Right atrium auricular region (tissue), 2 donors: ENCODE measurements at regions not wholly inside any gene's neighbourhood (a gene's known extent, or its start where the extent isn't known, plus 50 kb on each side); places are given as distances from the start of the nearest gene placed in this dataset.
"Not testable (repeated sequence)": the region's sequence is repeated elsewhere in the genome, so short reads cannot be mapped to it uniquely, and the experiment has no call there.

ENCODE experiments used
- DNase-seq: peaks from one replicate; pipeline ENCODE4 v3.0.0-alpha.2; 2019; ENCODE audit warnings: low spot score
- H3K27ac ChIP-seq, 2 donors: fragments of 200-600 bp; sonication (generic); 1 replicate in 1 of 2; 2 replicates in 1 of 2; pipeline ENCODE4 v1.5.1; 2016 to 2019
- H3K27me3 ChIP-seq, 2 donors: fragments of 200-600 bp; sonication (generic); one replicate each; pipeline versions ENCODE4 v1.5.1 to v1.6.0; 2017 to 2019
- H3K36me3 ChIP-seq: fragments of 200-600 bp; sonication (generic); one replicate; pipeline ENCODE4 v1.5.1; 2016
- H3K4me1 ChIP-seq, 2 donors: fragments of 200-600 bp; sonication (generic); one replicate each; pipeline versions ENCODE4 v1.5.1 to v1.6.0; 2017 to 2019
- H3K4me3 ChIP-seq, 2 donors: fragments of 200-600 bp; sonication (generic); 1 replicate in 1 of 2; 2 replicates in 1 of 2; pipeline ENCODE4 v1.5.1; 2017 to 2019; ENCODE audit warnings: mild to moderate bottlenecking in 1 of 2, moderate library complexity in 1 of 2
- H3K9me3 ChIP-seq, 2 donors: fragments of 200-600 bp; sonication (generic); one replicate each; pipeline ENCODE4 v1.5.1; 2019
- TF ChIP-seq, protein P1 (sequence below), 2 donors: fragments of 200-600 bp; sonication (generic); IDR thresholded peaks; one replicate each; pipeline ENCODE4 v1.5.1; 2019; ENCODE audit warnings: antibody characterized with exemption in 2 of 2

DNA sequence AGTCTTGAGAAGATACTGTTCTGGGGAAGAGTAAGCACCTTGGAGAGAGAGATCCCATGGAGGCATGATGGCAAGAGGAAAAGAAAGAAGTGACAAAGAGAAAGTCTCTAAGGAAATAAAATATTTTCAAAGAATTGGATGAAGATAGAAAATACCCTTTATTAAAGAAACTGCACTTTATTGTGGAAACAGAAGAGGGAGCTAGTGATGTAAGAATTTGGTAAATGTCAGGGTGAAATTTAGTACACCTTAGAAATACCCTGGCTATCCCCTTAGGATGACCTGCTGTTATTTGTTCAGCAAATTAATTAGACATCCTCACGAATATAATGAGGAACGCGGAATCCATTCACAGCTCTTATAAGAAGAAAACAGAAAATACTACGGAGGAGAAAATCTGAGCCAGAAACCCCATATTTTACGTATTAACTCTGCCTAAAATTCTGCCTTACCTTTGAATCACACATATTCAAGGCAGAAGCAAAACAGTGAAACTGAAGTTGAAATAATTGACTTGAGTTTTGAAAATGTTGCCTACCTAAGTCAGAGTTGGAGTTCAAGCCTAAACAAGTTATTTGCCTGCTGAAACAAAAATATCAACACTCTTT, 90.7 kb downstream of the TFPI2 start:
- Histone ChIP-seq H3K4me1 (no peaks in the 10 kb centered on the region), H3K9me3 (peaks cover 0 to 10% of the 10 kb centered on the region in 2 donors), H3K27ac (no peak overlapping the region), H3K36me3 (no peaks in the 10 kb centered on the region), H3K27me3 (no peaks in the 10 kb centered on the region), H3K4me3 (no peak overlapping the region)
- TF ChIP-seq, protein P1, sequence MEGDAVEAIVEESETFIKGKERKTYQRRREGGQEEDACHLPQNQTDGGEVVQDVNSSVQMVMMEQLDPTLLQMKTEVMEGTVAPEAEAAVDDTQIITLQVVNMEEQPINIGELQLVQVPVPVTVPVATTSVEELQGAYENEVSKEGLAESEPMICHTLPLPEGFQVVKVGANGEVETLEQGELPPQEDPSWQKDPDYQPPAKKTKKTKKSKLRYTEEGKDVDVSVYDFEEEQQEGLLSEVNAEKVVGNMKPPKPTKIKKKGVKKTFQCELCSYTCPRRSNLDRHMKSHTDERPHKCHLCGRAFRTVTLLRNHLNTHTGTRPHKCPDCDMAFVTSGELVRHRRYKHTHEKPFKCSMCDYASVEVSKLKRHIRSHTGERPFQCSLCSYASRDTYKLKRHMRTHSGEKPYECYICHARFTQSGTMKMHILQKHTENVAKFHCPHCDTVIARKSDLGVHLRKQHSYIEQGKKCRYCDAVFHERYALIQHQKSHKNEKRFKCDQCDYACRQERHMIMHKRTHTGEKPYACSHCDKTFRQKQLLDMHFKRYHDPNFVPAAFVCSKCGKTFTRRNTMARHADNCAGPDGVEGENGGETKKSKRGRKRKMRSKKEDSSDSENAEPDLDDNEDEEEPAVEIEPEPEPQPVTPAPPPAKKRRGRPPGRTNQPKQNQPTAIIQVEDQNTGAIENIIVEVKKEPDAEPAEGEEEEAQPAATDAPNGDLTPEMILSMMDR (IDR thresholded peaks at IDR 0.05), result peak in 1 of 2 donors; percentile 51
- no peak for DNase-seq

DNA sequence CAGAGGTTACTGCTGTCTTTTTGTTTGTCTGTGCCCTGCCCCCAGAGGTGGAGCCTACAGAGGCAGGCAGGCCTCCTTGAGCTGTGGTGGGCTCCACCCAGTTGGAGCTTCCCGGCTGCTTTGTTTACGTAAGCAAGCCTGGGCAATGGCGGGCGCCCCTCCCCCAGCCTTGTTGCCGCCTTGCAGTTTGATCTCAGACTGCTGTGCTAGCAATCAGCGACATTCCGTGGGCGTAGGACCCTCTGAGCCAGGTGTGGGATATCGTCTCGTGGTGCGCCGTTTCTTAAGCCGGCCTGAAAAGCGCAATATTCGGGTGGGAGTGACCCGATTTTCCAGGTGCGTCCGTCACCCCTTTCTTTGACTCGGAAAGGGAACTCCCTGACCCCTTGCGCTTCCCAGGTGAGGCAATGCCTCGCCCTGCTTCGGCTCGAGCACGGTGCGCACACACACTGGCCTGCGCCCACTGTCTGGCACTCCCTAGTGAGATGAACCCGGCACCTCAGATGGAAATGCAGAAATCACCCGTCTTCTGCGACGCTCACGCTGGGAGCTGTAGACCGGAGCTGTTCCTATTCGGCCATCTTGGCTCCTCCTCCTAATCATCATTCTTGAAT, 97.4 kb downstream of the TFPI2 start:
- DNase-seq, H3K4me1 ChIP-seq, H3K27me3 ChIP-seq, H3K27ac ChIP-seq, H3K4me3 ChIP-seq, H3K9me3 ChIP-seq, H3K36me3 ChIP-seq: not testable (repeated sequence)

DNA sequence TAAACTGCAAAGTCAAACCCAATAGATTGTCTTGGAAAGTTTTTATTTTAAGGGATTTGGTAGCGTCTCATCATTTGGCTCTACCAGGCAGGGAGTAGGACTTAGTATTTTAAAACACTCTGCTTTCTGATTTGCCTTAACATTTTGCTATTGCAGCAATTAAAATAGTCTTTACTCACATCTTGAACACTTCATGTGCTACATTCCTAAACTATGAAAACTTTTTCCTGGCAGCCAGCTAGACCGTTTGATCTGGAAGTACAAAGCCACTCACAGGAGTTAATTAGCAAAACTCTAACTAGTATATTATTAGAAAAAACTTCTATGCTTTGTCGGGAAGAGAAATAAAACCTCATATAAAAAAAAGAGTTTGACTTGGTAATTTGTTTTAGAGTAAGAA, 111.4 kb downstream of the TFPI2 start:
- TF ChIP-seq, protein P1 (IDR thresholded peaks at IDR 0.05), result no peak
- H3K27me3 ChIP-seq, result no peaks in the 10 kb centered on the region
- H3K27ac ChIP-seq, result no peak overlapping the region
- H3K4me1 ChIP-seq, result no peaks in the 10 kb centered on the region
- no peaks in the 10 kb centered on the region for H3K9me3 ChIP-seq
- H3K4me3 ChIP-seq, result no peak overlapping the region
- DNase-seq, result no peak
- H3K36me3 ChIP-seq, result no peaks in the 10 kb centered on the region

DNA sequence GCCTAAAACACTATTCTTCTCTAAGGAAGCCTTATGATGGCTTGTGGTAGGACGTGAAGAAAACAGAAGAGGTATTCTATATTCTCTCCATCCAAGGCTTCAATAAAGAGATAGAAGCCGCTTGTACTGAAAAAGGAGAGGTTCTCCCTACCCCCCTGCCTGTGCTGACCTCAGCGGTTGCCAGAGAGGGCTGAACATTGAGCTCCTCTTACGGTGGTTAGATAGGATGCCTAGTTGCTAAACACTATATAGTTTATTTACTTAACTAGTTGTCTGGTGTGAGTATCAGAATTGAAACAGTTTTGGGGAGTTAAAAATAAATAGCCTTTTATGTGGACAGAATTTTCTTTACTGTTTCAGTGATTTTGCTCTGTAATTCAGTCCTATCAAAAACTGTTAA, 112.2 kb downstream of the TFPI2 start:
- Histone ChIP-seq H3K4me1 (no peaks in the 10 kb centered on the region), H3K9me3 (no peaks in the 10 kb centered on the region), H3K4me3 (no peak overlapping the region), H3K27ac (no peak overlapping the region), H3K36me3 (no peaks in the 10 kb centered on the region), H3K27me3 (no peaks in the 10 kb centered on the region)
- TF ChIP-seq, protein P1 (IDR thresholded peaks at IDR 0.05), result no peak
- DNase-seq, result no peak

DNA sequence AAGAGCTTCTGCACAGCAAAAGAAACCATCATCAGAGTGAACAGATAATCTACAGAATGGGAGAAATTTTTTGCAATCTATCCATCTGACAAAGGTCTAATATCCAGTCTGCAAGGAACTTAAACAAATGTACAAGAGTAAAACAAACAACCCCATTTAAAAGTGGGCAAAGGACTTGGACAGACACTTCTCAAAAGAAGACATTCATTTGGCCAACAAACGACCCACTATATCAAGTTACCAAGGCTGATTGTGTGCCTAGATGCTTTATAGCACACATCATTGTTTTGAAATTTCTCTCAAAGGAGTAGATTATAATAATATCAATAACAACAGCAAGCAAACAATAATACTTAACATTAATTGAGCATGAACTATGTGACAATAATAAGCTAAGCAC, 117.1 kb downstream of the TFPI2 start:
- H3K27me3 ChIP-seq, result no peaks in the 10 kb centered on the region
- H3K9me3 ChIP-seq, result no peaks in the 10 kb centered on the region
- DNase-seq, result no peak
- TF ChIP-seq, protein P1 (IDR thresholded peaks at IDR 0.05), result no peak
- no peak overlapping the region for H3K4me3 ChIP-seq
- no peaks in the 10 kb centered on the region for H3K36me3 ChIP-seq
- no peaks in the 10 kb centered on the region for H3K4me1 ChIP-seq
- no peak overlapping the region for H3K27ac ChIP-seq

DNA sequence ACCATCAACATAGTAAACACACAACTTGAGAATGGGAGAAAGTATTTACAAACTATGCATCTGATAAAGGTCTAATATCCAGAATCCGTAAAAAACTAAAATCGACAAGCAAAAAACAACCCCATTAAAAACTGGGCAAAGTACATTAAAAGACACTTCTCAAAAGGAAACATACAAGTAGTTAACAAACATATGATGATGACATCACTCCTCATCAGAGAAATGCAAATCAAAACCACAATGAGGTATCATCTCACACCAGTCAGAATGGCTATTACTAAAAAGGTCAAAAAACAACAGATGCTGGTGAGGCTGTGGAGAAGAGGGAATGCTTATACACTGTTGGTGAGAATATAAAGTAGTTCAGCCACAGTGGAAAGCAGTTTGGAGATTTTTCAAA, 125.1 kb downstream of the TFPI2 start:
- Histone ChIP-seq H3K9me3 (no peaks in the 10 kb centered on the region), H3K4me3 (no peak overlapping the region), H3K36me3 (no peaks in the 10 kb centered on the region), H3K27ac (no peak overlapping the region), H3K4me1 (no peaks in the 10 kb centered on the region), H3K27me3 (no peaks in the 10 kb centered on the region)
- TF ChIP-seq, protein P1 (IDR thresholded peaks at IDR 0.05), result no peak
- no peak for DNase-seq
